Stimulated activated CD4-positive, alpha-beta T cell treated with anti-CD3 and anti-CD28 coated beads, Interleukin-1b, Interleukin-23, amount 100 ng/mL, for 4 hours (primary cell): ENCODE measurements at regions not wholly inside any gene's neighbourhood (a gene's known extent, or its start where the extent isn't known, plus 50 kb on each side); places are given as distances from the start of the nearest gene placed in this dataset.
"Not testable (repeated sequence)": the region's sequence is repeated elsewhere in the genome, so short reads cannot be mapped to it uniquely, and the experiment has no call there.

Experiments used
- DNase-seq, 2 donors: peaks; one replicate each; pipeline ENCODE4 v3.0.0-alpha.2; 2020; ENCODE audit warnings: low read depth in 2 of 2

GRCh38 chr13:31517599-31517998 lies 221.7 kb upstream of the RXFP2 start:
- DNase-seq: no peak

- no peak for DNase-seq
These were observed 220.7 kb upstream of the RXFP2 start for GRCh38 chr13:31518645-31519044.

GRCh38 chr13:31521435-31521834 lies 217.9 kb upstream of the RXFP2 start:
- no peak for DNase-seq

GRCh38 chr13:31522396-31522795 lies 216.9 kb upstream of the RXFP2 start:
- DNase-seq: no peak

GRCh38 chr13:31528176-31528575 lies 211.2 kb upstream of the RXFP2 start:
- no peak for DNase-seq

- no peak for DNase-seq
These were observed 210.6 kb upstream of the RXFP2 start for GRCh38 chr13:31528758-31529157.

- DNase-seq: no peak
These were observed 208.4 kb upstream of the RXFP2 start for GRCh38 chr13:31530922-31531321.

- DNase-seq: no peak
These were observed 202.3 kb upstream of the RXFP2 start for GRCh38 chr13:31537052-31537451.

GRCh38 chr13:31538067-31539042 lies 201.0 kb upstream of the RXFP2 start:
- DNase-seq: no peak

- DNase-seq: no peak
These were observed 199.0 kb upstream of the RXFP2 start for GRCh38 chr13:31540281-31540680.

GRCh38 chr13:31543190-31543589 lies 196.1 kb upstream of the RXFP2 start:
- DNase-seq: no peak

- DNase-seq: no peak
These were observed 193.7 kb upstream of the RXFP2 start for GRCh38 chr13:31545616-31546015.

GRCh38 chr13:31556376-31556775 lies 182.9 kb upstream of the RXFP2 start:
- DNase-seq: no peak

- DNase-seq: not testable (repeated sequence)
These were observed 155.1 kb upstream of the RXFP2 start for GRCh38 chr13:31584221-31584620.

- DNase-seq: no peak
These were observed 151.5 kb upstream of the RXFP2 start for GRCh38 chr13:31587698-31588266.

GRCh38 chr13:31588316-31588715 lies 151.0 kb upstream of the RXFP2 start:
- no peak for DNase-seq

GRCh38 chr13:31588893-31589292 lies 150.4 kb upstream of the RXFP2 start:
- DNase-seq: no peak

- no peak for DNase-seq
These were observed 147.6 kb upstream of the RXFP2 start for GRCh38 chr13:31591642-31592233.

GRCh38 chr13:31594056-31594455 lies 145.3 kb upstream of the RXFP2 start:
- no peak for DNase-seq

GRCh38 chr13:31595563-31595962 lies 143.8 kb upstream of the RXFP2 start:
- DNase-seq: no peak

- no peak for DNase-seq
These were observed 140.3 kb upstream of the RXFP2 start for GRCh38 chr13:31598990-31599389.

GRCh38 chr13:31605076-31605860 lies 134.1 kb upstream of the RXFP2 start:
- DNase-seq: no peak
